B cell (primary cell): ENCODE measurements at regions not wholly inside any gene's neighbourhood (a gene's known extent, or its start where the extent isn't known, plus 50 kb on each side); places are given as distances from the start of the nearest gene placed in this dataset.

Experiments used
- ATAC-seq: fragments of 200-7000 bp; cut with Tn5 transposase; one replicate; pipeline ENCODE4 v1.10.0; 2021; ENCODE audit warnings: low read depth, mild to moderate bottlenecking, moderate number of reproducible peaks, moderate library complexity
- CTCF ChIA-PET: fragments of 350-600 bp; sonication (Branson Sonifier 250); formaldehyde crosslinking; loops from one replicate; lab custom pipeline; 2021; ENCODE audit warnings: antibody characterized with exemption, inconsistent platforms; lab: Charles Lee
- POLR2A ChIA-PET: fragments of 350-600 bp; sonication (Branson Sonifier 250); formaldehyde crosslinking; loops from one replicate; lab custom pipeline; 2021; ENCODE audit warnings: antibody characterized with exemption; lab: Charles Lee
- DNase-seq: peaks from one replicate; pipeline ENCODE4 v3.0.0; 2013
- H2AFZ ChIP-seq: 2 replicates; pipeline ENCODE4 v1.6.1; 2012; ENCODE audit warnings: mild to moderate bottlenecking, low read depth, low read length; ENCODE audit not compliant: insufficient read depth, poor library complexity, severe bottlenecking
- H3K27ac ChIP-seq, 2 donors: 1 replicate in 1 of 2; 2 replicates in 1 of 2; pipeline ENCODE4 v1.5.1; 2012 to 2013; ENCODE audit warnings: low read length in 2 of 2, mild to moderate bottlenecking in 2 of 2, moderate library complexity in 1 of 2
- H3K27me3 ChIP-seq, 4 experiments: fragments of 200-600 bp in 1 of 4; sonication (generic) in 1 of 4; replicated peaks in 1 of 4; 1 replicate in 2 of 4; 2 replicates in 2 of 4; pipeline versions ENCODE4 v1.6.1 to v1.7.0; 2013 to 2016; ENCODE audit warnings: low read length in 3 of 4, mild to moderate bottlenecking in 2 of 4, mixed read lengths in 1 of 4, moderate library complexity in 1 of 4; ENCODE audit not compliant: insufficient read depth in 4 of 4, control insufficient read depth in 3 of 4; ENCODE audit errors: control extremely low read depth in 1 of 4
- H3K36me3 ChIP-seq, 2 experiments: replicated peaks in 1 of 2; 1 replicate in 1 of 2; 2 replicates in 1 of 2; pipeline versions ENCODE4 v1.6.1 to v1.7.1; 2013; ENCODE audit warnings: low read length in 1 of 2; ENCODE audit not compliant: insufficient read depth in 2 of 2, control insufficient read depth in 1 of 2; ENCODE audit errors: control extremely low read depth in 1 of 2, extremely low read depth in 1 of 2
- H3K4me1 ChIP-seq, 2 donors: fragments of 200-600 bp in 1 of 2; sonication (generic) in 1 of 2; 1 replicate in 1 of 2; 2 replicates in 1 of 2; pipeline versions ENCODE4 v1.5.1 to v1.6.1; 2013 to 2017; ENCODE audit warnings: low read length in 2 of 2; ENCODE audit not compliant: control insufficient read depth in 2 of 2, insufficient read depth in 2 of 2
- H3K4me2 ChIP-seq: replicated peaks from 2 replicates; pipeline ENCODE3; 2012; ENCODE audit warnings: mild to moderate bottlenecking, low read depth, low read length; ENCODE audit not compliant: poor library complexity, severe bottlenecking
- H3K4me3 ChIP-seq, 5 experiments: fragments of 200-600 bp in 1 of 5; sonication (generic) in 1 of 5; 1 replicate in 3 of 5; 2 replicates in 2 of 5; pipeline versions ENCODE4 v1.5.1 to v1.7.0; 2011 to 2016; ENCODE audit warnings: low read length in 4 of 5, mild to moderate bottlenecking in 4 of 5, low read depth in 2 of 5, control low read depth in 1 of 5, moderate library complexity in 1 of 5; ENCODE audit not compliant: insufficient read depth in 1 of 5; ENCODE audit errors: control extremely low read depth in 1 of 5, extremely low read depth in 1 of 5
- H3K79me2 ChIP-seq: fragments of 200-600 bp; sonication (generic); one replicate; pipeline ENCODE4 v1.6.0; 2016; ENCODE audit warnings: low read length; ENCODE audit not compliant: control insufficient read depth, insufficient read depth
- H3K9ac ChIP-seq: fragments of 200-600 bp; sonication (generic); 2 replicates; pipeline ENCODE4 v1.6.1; 2017; ENCODE audit warnings: mild to moderate bottlenecking, low read length, moderate library complexity
- H3K9me3 ChIP-seq, 3 donors: one replicate each; pipeline versions ENCODE4 v1.6.1 to v1.7.1; 2013; ENCODE audit warnings: low read length in 2 of 3; ENCODE audit not compliant: control insufficient read depth in 2 of 3, insufficient read depth in 1 of 3; ENCODE audit errors: control extremely low read depth in 1 of 3
- H4K20me1 ChIP-seq: 2 replicates; pipeline ENCODE4 v1.6.0; 2012; ENCODE audit warnings: mild to moderate bottlenecking, low read length; ENCODE audit not compliant: insufficient read depth, control insufficient read depth, poor library complexity, severe bottlenecking
- H3K27ac Mint-ChIP-seq: one replicate; pipeline ENCODE4 v1.8.0; 2021; ENCODE audit warnings: mixed read lengths
- H3K27me3 Mint-ChIP-seq: one replicate; pipeline ENCODE4 v1.8.0; 2021; ENCODE audit warnings: mixed read lengths
- H3K4me1 Mint-ChIP-seq: one replicate; pipeline ENCODE4 v1.8.0; 2021; ENCODE audit warnings: mixed read lengths
- H3K4me3 Mint-ChIP-seq: one replicate; pipeline ENCODE4 v1.8.0; 2021; ENCODE audit warnings: mixed read lengths
- H3K9me3 Mint-ChIP-seq: one replicate; pipeline ENCODE4 v1.8.0; 2022; ENCODE audit warnings: mixed read lengths; ENCODE audit not compliant: insufficient read depth
- EZH2 ChIP-seq: IDR thresholded peaks from 2 replicates; pipeline ENCODE4 v1.6.1; 2012; ENCODE audit warnings: borderline replicate concordance, low read depth, mild to moderate bottlenecking, moderate library complexity, low read length; ENCODE audit not compliant: insufficient read depth, poor library complexity, severe bottlenecking
- WGBS: methylation state at CpG from one replicate; pipeline ENCODE4 v1.1.5; 2013; ENCODE audit warnings: missing lambda C conversion rate; ENCODE audit not compliant: insufficient coverage; 5-methylcytosine and 5-hydroxymethylcytosine counted together
- intact Hi-C: fragments of 100-400 bp; cut with micrococcal nuclease; formaldehyde crosslinking; loops from one replicate; pipeline ENCODE4 v1.10.0; 2022
- TF ChIP-seq, protein P1 (sequence below): fragments of 200-600 bp; IDR thresholded peaks from one replicate; pipeline ENCODE4 v1.8.0; 2022; ENCODE audit warnings: antibody characterized with exemption, mild to moderate bottlenecking

DNA sequence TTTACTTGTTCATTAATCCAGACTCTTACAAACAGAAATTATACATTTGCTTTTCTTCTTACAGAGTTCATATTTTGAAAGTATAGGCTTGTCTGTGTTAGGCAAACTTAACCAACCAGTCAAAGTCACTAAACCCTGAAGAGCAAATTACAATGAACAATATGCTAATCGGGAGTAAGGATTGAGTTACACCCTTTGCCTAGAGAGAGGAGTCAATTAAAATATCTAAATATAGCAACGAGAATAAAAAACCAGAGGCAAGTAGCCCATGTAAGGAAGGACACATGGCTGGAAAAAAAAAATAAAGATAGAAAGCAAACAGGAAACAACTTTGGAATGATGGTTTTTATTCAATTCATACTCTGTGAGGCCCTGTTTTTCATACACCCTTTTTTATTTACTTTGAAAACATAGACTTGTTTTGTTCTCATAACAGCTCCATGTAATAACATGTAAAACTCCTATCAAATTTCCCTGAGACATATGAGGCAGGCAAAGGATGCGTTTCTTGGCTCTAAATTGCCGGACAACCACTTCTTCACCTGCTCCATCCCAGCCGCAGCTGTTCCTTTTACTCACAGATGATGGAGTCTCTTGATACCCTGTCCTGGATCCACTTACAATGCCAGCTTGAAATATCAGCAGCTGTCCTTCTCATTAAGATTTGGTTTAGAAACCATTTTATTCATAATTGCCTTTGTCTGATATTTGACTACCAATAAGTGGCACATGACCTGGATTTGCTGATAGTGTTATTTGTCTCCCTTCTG, 767.7 kb upstream of the GCFC2 start:
- DNase-seq (no peak), ATAC-seq (no peak)
- Mint-ChIP-seq H3K9me3 (no peaks in the 10 kb centered on the region), H3K4me1 (no peaks in the 10 kb centered on the region), H3K27me3 (no peaks in the 10 kb centered on the region), H3K27ac (no peak overlapping the region), H3K4me3 (no peak overlapping the region)
- Histone ChIP-seq H3K27ac (no peak overlapping the region), H3K4me3 (no peak overlapping the region), H3K79me2 (no peaks in the 10 kb centered on the region), H3K4me2 (no peak overlapping the region), H3K27me3 (no peaks in the 10 kb centered on the region), H3K36me3 (no peaks in the 10 kb centered on the region), H3K9me3 (no peaks in the 10 kb centered on the region), H3K9ac (no peak overlapping the region), H2AFZ (no peak overlapping the region), H4K20me1 (no peaks in the 10 kb centered on the region), H3K4me1 (no peaks in the 10 kb centered on the region)
- intact Hi-C loops = no loop called here
- TF ChIP-seq EZH2 = no peak
- TF ChIP-seq, protein P1, sequence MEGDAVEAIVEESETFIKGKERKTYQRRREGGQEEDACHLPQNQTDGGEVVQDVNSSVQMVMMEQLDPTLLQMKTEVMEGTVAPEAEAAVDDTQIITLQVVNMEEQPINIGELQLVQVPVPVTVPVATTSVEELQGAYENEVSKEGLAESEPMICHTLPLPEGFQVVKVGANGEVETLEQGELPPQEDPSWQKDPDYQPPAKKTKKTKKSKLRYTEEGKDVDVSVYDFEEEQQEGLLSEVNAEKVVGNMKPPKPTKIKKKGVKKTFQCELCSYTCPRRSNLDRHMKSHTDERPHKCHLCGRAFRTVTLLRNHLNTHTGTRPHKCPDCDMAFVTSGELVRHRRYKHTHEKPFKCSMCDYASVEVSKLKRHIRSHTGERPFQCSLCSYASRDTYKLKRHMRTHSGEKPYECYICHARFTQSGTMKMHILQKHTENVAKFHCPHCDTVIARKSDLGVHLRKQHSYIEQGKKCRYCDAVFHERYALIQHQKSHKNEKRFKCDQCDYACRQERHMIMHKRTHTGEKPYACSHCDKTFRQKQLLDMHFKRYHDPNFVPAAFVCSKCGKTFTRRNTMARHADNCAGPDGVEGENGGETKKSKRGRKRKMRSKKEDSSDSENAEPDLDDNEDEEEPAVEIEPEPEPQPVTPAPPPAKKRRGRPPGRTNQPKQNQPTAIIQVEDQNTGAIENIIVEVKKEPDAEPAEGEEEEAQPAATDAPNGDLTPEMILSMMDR = no peak
- 88% methylated on average over 3 of the region's 5 CpGs for WGBS
- CTCF ChIA-PET = no interaction called here
- POLR2A ChIA-PET = no interaction called here

DNA sequence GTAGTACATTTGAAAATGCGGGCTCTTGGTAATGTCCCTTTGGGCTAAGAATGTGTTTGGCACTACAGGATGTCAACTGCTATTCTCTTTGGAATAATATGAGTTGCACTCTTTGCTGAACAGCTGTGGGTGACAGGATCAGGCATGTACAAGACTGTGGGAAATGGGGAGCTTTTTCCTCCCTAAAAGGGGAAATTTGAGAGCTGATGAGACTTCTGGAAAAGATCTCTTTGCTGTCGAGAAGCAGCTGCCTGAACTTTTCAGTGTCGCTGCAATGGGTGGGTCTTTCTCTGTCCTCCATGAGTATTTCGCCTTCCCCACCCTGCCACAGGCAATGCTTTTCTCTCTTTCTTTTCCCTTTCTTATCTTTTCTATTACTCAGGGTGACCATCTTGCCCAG, 762.2 kb upstream of the GCFC2 start:
- Histone ChIP-seq H3K79me2 (no peaks in the 10 kb centered on the region), H3K4me2 (no peak overlapping the region), H3K4me3 (no peak overlapping the region), H3K9ac (no peak overlapping the region), H3K27me3 (no peaks in the 10 kb centered on the region), H3K4me1 (no peaks in the 10 kb centered on the region), H4K20me1 (no peaks in the 10 kb centered on the region), H3K27ac (no peak overlapping the region), H3K36me3 (no peaks in the 10 kb centered on the region), H2AFZ (no peak overlapping the region), H3K9me3 (no peaks in the 10 kb centered on the region)
- Mint-ChIP-seq H3K27me3 (no peaks in the 10 kb centered on the region), H3K27ac (no peak overlapping the region), H3K4me1 (no peaks in the 10 kb centered on the region), H3K4me3 (no peak overlapping the region), H3K9me3 (no peaks in the 10 kb centered on the region)
- intact Hi-C loops = no loop called here
- POLR2A ChIA-PET = no interaction called here
- DNase-seq (no peak), ATAC-seq (no peak)
- 80% methylated on average over 2 of the region's 4 CpGs for WGBS
- TF ChIP-seq EZH2 = no peak
- TF ChIP-seq, protein P1 = no peak
- CTCF ChIA-PET = no interaction called here
